ENCODE measurements at regions not wholly inside any gene's neighbourhood (a gene's known extent, or its start where the extent isn't known, plus 50 kb on each side); places are given as distances from the start of the nearest gene placed in this dataset.

DNA sequence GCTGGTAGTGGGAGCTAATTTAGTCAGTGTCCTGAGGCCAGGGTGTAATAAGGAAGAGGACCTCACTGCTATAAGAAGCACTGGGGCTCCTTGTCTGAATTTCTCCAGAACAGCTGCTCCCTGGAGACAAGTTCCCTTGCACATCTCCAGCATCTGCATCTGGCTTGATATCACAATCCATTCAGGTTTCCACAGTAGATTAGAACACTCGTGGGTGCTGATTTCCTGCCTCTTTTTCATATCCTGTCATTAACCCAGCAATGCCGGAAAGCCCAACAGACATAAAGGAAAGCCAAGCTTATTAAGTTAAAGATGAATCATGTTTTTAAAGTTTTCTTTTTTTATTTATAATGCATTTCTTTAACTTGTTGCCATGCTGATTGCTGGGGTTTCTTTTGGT, 232.3 kb upstream of the WWC1 start:
- H4K20me1 ChIP-seq (ENCODE audit: insufficient read depth, low read length): no peaks in the 10 kb centered on the region
- H3K36me3 ChIP-seq (replicated peaks in 1 of 2; ENCODE audit: control insufficient read depth in 1 of 2, insufficient read depth in 2 of 2, low read length in 2 of 2): no peaks in the 10 kb centered on the region
- Mint-ChIP-seq H3K27me3 (ENCODE audit: low read depth in 3 of 3) (no peaks in the 10 kb centered on the region), H3K4me1 (no peaks in the 10 kb centered on the region), H3K36me3 (no peaks in the 10 kb centered on the region), H3K4me3 (no peak overlapping the region), H3K27ac (no peak overlapping the region), H3K9me3 (peaks cover 0 to 5% (median 1%) of the 10 kb centered on the region in 7 donors)
- intact Hi-C loops (cut with micrococcal nuclease): no loop called here
- no peaks in the 10 kb centered on the region for H3K27me3 ChIP-seq (ENCODE audit: control insufficient read depth in 2 of 2, insufficient read depth in 2 of 2, low read length in 2 of 2)
- WGBS (ENCODE audit: insufficient coverage): no CpG with 5 or more reads among the region's 2 CpGs
- H3K9ac ChIP-seq (ENCODE audit: insufficient read depth, low read length, poor library complexity, severe bottlenecking): no peak overlapping the region
- H3K27ac ChIP-seq (ENCODE audit: low read depth in 1 of 2, low read length in 2 of 2): no peak overlapping the region
- H3K4me3 ChIP-seq (replicated peaks in 1 of 3; ENCODE audit: low read depth in 2 of 3, low read length in 3 of 3): no peak overlapping the region
- no peak for DNase-seq
- no peak overlapping the region for H3K4me2 ChIP-seq (replicated peaks; ENCODE audit: extremely low read depth, low read length, poor library complexity, severe bottlenecking)
- peaks cover 0 to 6% of the 10 kb centered on the region in 2 donors for H3K9me3 ChIP-seq (replicated peaks in 1 of 2; ENCODE audit: control insufficient read depth in 1 of 2, insufficient read depth in 1 of 2, low read length in 2 of 2)
- H3K4me1 ChIP-seq (ENCODE audit: control insufficient read depth in 1 of 2, insufficient read depth in 2 of 2, low read length in 2 of 2): no peaks in the 10 kb centered on the region
- no peak overlapping the region for H2AFZ ChIP-seq (ENCODE audit: insufficient read depth, low read depth, low read length, poor library complexity, severe bottlenecking)
- H3K79me2 ChIP-seq (ENCODE audit: insufficient read depth, low read length): no peaks in the 10 kb centered on the region
- TF ChIP-seq CTCF (IDR thresholded peaks at IDR 0.05): no peak

- H3K4me3 Mint-ChIP-seq: no peak overlapping the region
- no peak overlapping the region for H3K4me3 ChIP-seq (replicated peaks in 1 of 3; ENCODE audit: low read depth in 2 of 3, low read length in 3 of 3)
- WGBS (ENCODE audit: insufficient coverage): no CpG with 5 or more reads among the region's 3 CpGs
- intact Hi-C loops (cut with micrococcal nuclease): no loop called here
- H3K27ac Mint-ChIP-seq: no peak overlapping the region
- no peaks in the 10 kb centered on the region for H3K4me1 Mint-ChIP-seq
- peaks cover 0 to 5% (median 2%) of the 10 kb centered on the region in 7 donors for H3K9me3 Mint-ChIP-seq
- H3K79me2 ChIP-seq (ENCODE audit: insufficient read depth, low read length): no peaks in the 10 kb centered on the region
- no peaks in the 10 kb centered on the region for H3K27me3 ChIP-seq (ENCODE audit: control insufficient read depth in 2 of 2, insufficient read depth in 2 of 2, low read length in 2 of 2)
- no peaks in the 10 kb centered on the region for H4K20me1 ChIP-seq (ENCODE audit: insufficient read depth, low read length)
- no peak overlapping the region for H3K27ac ChIP-seq (ENCODE audit: low read depth in 1 of 2, low read length in 2 of 2)
- H3K4me2 ChIP-seq (replicated peaks; ENCODE audit: extremely low read depth, low read length, poor library complexity, severe bottlenecking): no peak overlapping the region
- no peak overlapping the region for H3K9ac ChIP-seq (ENCODE audit: insufficient read depth, low read length, poor library complexity, severe bottlenecking)
- peaks cover 0 to 6% of the 10 kb centered on the region in 2 donors for H3K9me3 ChIP-seq (replicated peaks in 1 of 2; ENCODE audit: control insufficient read depth in 1 of 2, insufficient read depth in 1 of 2, low read length in 2 of 2)
- no peaks in the 10 kb centered on the region for H3K4me1 ChIP-seq (ENCODE audit: control insufficient read depth in 1 of 2, insufficient read depth in 2 of 2, low read length in 2 of 2)
- no peaks in the 10 kb centered on the region for H3K36me3 Mint-ChIP-seq
- no peaks in the 10 kb centered on the region for H3K36me3 ChIP-seq (replicated peaks in 1 of 2; ENCODE audit: control insufficient read depth in 1 of 2, insufficient read depth in 2 of 2, low read length in 2 of 2)
- no peak for DNase-seq
- H3K27me3 Mint-ChIP-seq (ENCODE audit: low read depth in 3 of 3): no peaks in the 10 kb centered on the region
- TF ChIP-seq CTCF (IDR thresholded peaks at IDR 0.05): no peak
- H2AFZ ChIP-seq (ENCODE audit: insufficient read depth, low read depth, low read length, poor library complexity, severe bottlenecking): no peak overlapping the region
Measured at GRCh38 chr5:168062239-168062638, 229.2 kb upstream of the WWC1 start.

Data from CD14-positive monocyte (primary cell).